D721Med (cell line): ENCODE measurements at regions not wholly inside any gene's neighbourhood (a gene's known extent, or its start where the extent isn't known, plus 50 kb on each side); places are given as distances from the start of the nearest gene placed in this dataset.

Source experiments
- DNase-seq: peaks from one replicate; pipeline ENCODE4 v3.0.0; 2011; ENCODE audit warnings: low spot score; ENCODE audit not compliant: insufficient read length
- FAIRE-seq: peaks from 2 replicates; lab custom pipeline; 2011; peaks lifted over from hg19 to GRCh38; lab: Jason Lieb, UNC
- TF ChIP-seq, protein P1 (sequence below): IDR thresholded peaks from 2 replicates; pipeline ENCODE4 v1.5.1; 2012; ENCODE audit warnings: mild to moderate bottlenecking, control low read depth; ENCODE audit not compliant: insufficient read depth; ENCODE audit errors: missing control alignments

DNA sequence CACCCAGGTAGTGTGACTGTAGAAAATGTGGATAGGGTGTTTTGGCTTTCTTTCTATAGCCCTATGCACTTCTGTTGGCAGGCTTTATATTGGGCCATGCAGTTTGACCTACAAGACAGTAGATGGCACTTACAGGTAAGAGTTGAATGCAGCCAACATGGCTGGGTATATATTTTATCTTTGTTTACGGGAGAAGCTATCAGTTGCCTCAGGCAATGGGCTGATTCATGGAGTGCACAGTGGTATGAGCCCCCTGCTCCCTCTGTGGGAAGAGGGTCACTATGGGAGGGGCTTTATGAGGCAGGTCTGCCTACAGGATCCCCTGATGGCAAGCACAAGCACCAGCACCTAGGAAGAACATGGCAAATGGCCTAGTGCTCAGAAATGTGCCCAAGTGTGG is 301.2 kb upstream of the CDIN1 start:
- no peak for FAIRE-seq
- TF ChIP-seq, protein P1, sequence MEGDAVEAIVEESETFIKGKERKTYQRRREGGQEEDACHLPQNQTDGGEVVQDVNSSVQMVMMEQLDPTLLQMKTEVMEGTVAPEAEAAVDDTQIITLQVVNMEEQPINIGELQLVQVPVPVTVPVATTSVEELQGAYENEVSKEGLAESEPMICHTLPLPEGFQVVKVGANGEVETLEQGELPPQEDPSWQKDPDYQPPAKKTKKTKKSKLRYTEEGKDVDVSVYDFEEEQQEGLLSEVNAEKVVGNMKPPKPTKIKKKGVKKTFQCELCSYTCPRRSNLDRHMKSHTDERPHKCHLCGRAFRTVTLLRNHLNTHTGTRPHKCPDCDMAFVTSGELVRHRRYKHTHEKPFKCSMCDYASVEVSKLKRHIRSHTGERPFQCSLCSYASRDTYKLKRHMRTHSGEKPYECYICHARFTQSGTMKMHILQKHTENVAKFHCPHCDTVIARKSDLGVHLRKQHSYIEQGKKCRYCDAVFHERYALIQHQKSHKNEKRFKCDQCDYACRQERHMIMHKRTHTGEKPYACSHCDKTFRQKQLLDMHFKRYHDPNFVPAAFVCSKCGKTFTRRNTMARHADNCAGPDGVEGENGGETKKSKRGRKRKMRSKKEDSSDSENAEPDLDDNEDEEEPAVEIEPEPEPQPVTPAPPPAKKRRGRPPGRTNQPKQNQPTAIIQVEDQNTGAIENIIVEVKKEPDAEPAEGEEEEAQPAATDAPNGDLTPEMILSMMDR: no peak

DNA sequence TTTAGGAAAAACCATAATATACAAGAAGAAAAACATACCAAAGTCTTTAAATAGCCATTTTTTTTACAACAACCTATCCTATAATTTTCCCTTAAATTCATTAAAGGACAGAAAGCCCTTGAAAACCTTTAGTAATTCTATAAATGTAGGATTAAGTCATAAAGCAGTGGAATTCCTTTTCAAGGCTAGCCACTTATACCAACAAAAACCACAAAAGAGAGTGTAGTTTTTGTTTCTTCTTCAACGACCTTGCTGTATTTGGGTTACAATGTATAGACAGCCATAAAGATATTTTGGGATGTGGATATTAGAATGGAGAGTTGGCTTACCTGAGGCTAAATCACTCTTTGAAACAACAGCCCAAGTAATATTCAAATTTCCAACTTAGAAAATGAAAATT is 296.6 kb upstream of the CDIN1 start:
- TF ChIP-seq, protein P1: no peak
- FAIRE-seq: no peak
- no peak for DNase-seq

More for the DNA sequence above, 301.2 kb upstream of the CDIN1 start:
- DNase-seq: no peak

DNA sequence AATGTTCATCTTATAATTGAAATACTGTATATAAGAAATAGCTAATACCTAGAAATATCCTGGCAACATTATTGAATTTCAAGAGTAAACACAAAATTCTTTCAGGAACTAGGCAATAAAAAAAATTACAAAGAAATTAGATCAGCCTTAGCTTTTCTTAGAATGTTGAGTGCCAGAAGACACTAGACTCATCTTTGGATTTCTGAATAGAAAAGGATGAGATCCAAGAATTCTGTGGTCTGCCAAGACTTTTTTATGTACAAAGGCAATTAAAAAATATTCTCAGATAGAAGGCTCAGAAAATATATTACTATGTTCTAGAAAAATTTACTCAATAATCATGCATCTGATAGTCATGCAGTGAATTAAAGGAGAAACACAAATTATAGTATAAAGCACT is 294.5 kb upstream of the CDIN1 start:
- TF ChIP-seq, protein P1: no peak
- FAIRE-seq (no peak), DNase-seq (no peak)

DNA sequence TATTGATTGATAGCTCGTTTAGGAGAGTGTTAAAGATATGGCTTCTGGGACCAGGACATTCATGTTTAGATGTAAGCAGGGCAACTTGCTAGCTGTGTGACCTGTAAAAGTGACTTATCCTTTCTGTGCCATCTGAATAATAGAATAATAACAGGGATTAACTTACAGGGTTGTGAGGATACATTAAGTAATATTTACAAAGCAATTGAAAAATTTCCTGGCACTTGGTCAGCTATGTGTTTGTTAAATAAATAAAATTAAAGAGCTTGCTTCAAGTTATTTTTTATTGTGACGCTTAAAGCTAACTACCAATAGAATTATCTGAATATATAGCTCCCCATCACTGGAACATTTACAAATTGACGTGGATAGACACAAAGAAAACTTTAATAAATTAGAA is 287.9 kb upstream of the CDIN1 start:
- no peak for DNase-seq
- TF ChIP-seq, protein P1: no peak
- FAIRE-seq: no peak

DNA sequence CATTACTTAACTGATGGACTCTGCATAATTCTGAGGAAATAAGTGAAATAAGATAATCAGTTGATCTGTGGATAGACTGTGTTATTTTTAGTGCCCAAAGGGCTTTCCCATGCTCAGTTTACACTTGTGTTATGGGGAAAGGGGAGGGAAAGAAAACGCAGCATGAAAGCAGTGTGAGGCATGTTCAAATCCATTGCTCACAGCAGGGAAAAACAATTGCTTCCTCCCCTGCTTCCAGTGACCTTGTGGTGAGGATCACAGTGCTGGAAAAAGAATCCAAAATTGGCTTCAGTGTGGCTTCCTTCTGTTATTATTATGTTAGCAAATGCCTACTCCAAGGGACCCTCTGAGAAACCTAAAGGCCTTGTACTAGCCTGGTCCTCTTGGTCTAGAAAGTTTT is 285.1 kb upstream of the CDIN1 start:
- TF ChIP-seq, protein P1: no peak
- DNase-seq (no peak), FAIRE-seq (no peak)

DNA sequence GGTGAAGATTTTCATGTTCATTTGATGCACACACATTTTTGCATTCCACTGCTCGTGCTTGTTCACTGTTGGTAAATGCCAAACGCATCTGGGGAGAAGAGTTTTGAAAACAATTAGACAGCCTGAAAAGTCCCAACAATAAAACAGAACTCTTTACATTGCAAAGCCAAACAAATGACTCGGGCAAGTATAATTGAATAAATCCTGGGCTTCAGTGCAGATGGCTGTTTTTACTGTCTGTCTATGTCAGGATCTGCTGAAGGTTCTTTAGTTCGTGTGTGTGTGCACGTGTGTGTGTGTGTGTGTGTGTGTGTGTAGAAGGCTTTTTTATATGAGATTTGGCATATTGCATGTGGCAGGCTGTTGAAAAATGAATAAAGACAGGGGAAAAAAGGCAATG is 277.5 kb upstream of the CDIN1 start:
- DNase-seq (no peak), FAIRE-seq (no peak)
- TF ChIP-seq, protein P1: no peak

DNA sequence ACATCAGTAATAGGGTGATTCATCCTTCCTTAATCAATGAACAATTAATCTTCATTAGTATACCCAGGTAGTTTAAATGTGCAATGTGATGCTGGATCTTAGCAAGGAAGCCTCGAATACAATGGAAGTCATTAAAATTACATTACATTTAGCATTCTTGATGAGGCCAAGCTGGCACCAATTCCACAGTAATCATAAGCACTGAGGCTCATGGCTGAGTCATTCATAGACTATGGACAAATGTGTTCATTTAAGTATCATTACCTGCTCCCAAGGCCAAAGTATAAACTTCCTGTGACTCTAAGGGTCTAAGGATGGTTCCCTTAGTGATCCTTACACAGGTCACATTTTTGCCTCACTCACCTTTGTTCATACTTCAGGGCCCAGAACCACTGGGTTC is 266.4 kb upstream of the CDIN1 start:
- DNase-seq: no peak
- FAIRE-seq: no peak
- TF ChIP-seq, protein P1: no peak
